Kidney (tissue), 13 donors: ENCODE measurements at regions not wholly inside any gene's neighbourhood (a gene's known extent, or its start where the extent isn't known, plus 50 kb on each side); places are given as distances from the start of the nearest gene placed in this dataset.

ENCODE experiments used
- DNase-seq, 5 donors: peaks; one replicate each; pipeline ENCODE4 v3.0.0-alpha.2; 2013 to 2020
- FAIRE-seq: peaks from 2 replicates; lab custom pipeline; 2012; peaks lifted over from hg19 to GRCh38; lab: Jason Lieb, UNC
- H3K27ac ChIP-seq, 2 donors: one replicate each; pipeline ENCODE4 v1.7.0; 2013; ENCODE audit warnings: low read depth in 2 of 2, low read length in 2 of 2, inconsistent platforms in 1 of 2
- H3K27me3 ChIP-seq: one replicate; pipeline ENCODE4 v1.7.1; 2013; ENCODE audit warnings: low read length, inconsistent platforms; ENCODE audit not compliant: control insufficient read depth, insufficient read depth
- H3K36me3 ChIP-seq, 3 donors: one replicate each; pipeline versions ENCODE4 v1.7.0 to v1.7.1; 2013; ENCODE audit warnings: low read length in 3 of 3, control low read depth in 1 of 3, inconsistent platforms in 1 of 3; ENCODE audit not compliant: insufficient read depth in 3 of 3, control insufficient read depth in 2 of 3
- H3K4me1 ChIP-seq, 3 donors: one replicate each; pipeline versions ENCODE4 v1.7.0 to v1.7.1; 2013; ENCODE audit warnings: low read length in 3 of 3, inconsistent platforms in 1 of 3, low read depth in 1 of 3; ENCODE audit not compliant: control insufficient read depth in 2 of 3, insufficient read depth in 2 of 3
- H3K4me3 ChIP-seq, 3 donors: one replicate each; pipeline versions ENCODE4 v1.7.0 to v1.8.1; 2013; ENCODE audit warnings: low read length in 3 of 3, control low read depth in 1 of 3, inconsistent platforms in 1 of 3
- H3K9ac ChIP-seq, 3 donors: one replicate each; pipeline versions ENCODE4 v1.7.0 to v1.7.1; 2013; ENCODE audit warnings: low read length in 3 of 3, control low read depth in 1 of 3, inconsistent platforms in 1 of 3
- H3K9me3 ChIP-seq, 3 donors: one replicate each; pipeline versions ENCODE4 v1.7.0 to v1.7.1; 2013; ENCODE audit warnings: low read length in 3 of 3, control low read depth in 1 of 3, inconsistent platforms in 1 of 3; ENCODE audit not compliant: control insufficient read depth in 2 of 3, insufficient read depth in 1 of 3
- CTCF ChIP-seq: IDR thresholded peaks from 3 replicates; pipeline ENCODE4 v1.5.1; 2012; ENCODE audit warnings: mild to moderate bottlenecking, moderate library complexity, borderline replicate concordance; ENCODE audit not compliant: insufficient read depth; ENCODE audit errors: extremely low read depth
- intact Hi-C: fragments of 100-400 bp; cut with DNase I; formaldehyde crosslinking; loops from one replicate; pipeline ENCODE4 v1.11.1; 2022
- donor health status: control.
- donor health status: control.
- donor health status: control.
- donor health status: control.
- donor health status: control.
- donor health status: DM: yes; HTN: yes; CAD: no.
- donor health status: Normal renal cell carcinoma (clear cell type).

- no peak for DNase-seq
- intact Hi-C loops: no loop called here
- H3K27ac ChIP-seq: no peak overlapping the region
- FAIRE-seq: no peak
- H3K36me3 ChIP-seq: no peaks in the 10 kb centered on the region
- no peaks in the 10 kb centered on the region for H3K4me1 ChIP-seq
- H3K27me3 ChIP-seq: no peaks in the 10 kb centered on the region
- TF ChIP-seq CTCF: no peak
- no peaks in the 10 kb centered on the region for H3K9me3 ChIP-seq
- H3K9ac ChIP-seq: no peak overlapping the region
- H3K4me3 ChIP-seq: no peak overlapping the region
These were observed 310.1 kb downstream of the PLK2 start for GRCh38 chr5:58149746-58150145.

GRCh38 chr5:58149345-58149744, 310.5 kb downstream of the PLK2 start:
- no peak for TF ChIP-seq CTCF
- H3K27me3 ChIP-seq: no peaks in the 10 kb centered on the region
- FAIRE-seq: no peak
- H3K4me1 ChIP-seq: no peaks in the 10 kb centered on the region
- H3K36me3 ChIP-seq: no peaks in the 10 kb centered on the region
- no peaks in the 10 kb centered on the region for H3K9me3 ChIP-seq
- intact Hi-C loops: no loop called here
- no peak for DNase-seq
- H3K9ac ChIP-seq: no peak overlapping the region
- H3K4me3 ChIP-seq: no peak overlapping the region
- no peak overlapping the region for H3K27ac ChIP-seq

DNA sequence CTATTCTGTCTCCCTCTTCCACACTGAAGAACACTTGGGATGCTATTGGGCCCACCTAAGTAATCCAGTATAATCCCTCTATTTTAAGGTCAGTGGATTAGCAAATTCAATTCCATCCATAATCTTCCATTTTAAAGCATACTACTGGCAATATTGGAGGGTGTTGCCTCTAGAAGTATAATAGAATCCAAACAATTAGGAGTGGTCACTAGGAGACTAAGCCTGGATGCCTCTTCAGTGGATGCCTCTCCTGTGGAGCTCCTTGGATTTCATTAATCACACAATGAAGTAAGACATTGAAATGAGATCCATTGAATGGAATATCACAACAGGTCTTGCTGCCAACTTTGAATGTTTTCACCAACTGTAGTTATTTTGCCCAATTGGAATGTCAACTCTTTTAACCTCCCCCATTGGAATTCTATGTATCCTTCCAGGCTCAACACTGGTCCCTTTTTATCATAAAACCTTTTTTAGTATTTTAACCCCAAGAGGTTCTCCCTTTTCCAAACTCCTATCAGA, 311.6 kb downstream of the PLK2 start:
- Histone ChIP-seq H3K9me3 (no peaks in the 10 kb centered on the region), H3K9ac (no peak overlapping the region), H3K4me1 (no peaks in the 10 kb centered on the region), H3K27me3 (no peaks in the 10 kb centered on the region), H3K4me3 (no peak overlapping the region), H3K27ac (no peak overlapping the region), H3K36me3 (no peaks in the 10 kb centered on the region)
- DNase-seq (no peak), FAIRE-seq (no peak)
- intact Hi-C loops: no loop called here
- TF ChIP-seq CTCF: no peak

GRCh38 chr5:58145397-58145934, 314.4 kb downstream of the PLK2 start:
- no peak overlapping the region for H3K27ac ChIP-seq
- no peaks in the 10 kb centered on the region for H3K36me3 ChIP-seq
- H3K4me1 ChIP-seq: no peaks in the 10 kb centered on the region
- no peak overlapping the region for H3K4me3 ChIP-seq
- no peaks in the 10 kb centered on the region for H3K9me3 ChIP-seq
- H3K9ac ChIP-seq: no peak overlapping the region
- FAIRE-seq (no peak), DNase-seq (no peak)
- TF ChIP-seq CTCF: no peak
- no peaks in the 10 kb centered on the region for H3K27me3 ChIP-seq
- intact Hi-C loops: no loop called here
